ENCODE measurements at regions not wholly inside any gene's neighbourhood (a gene's known extent, or its start where the extent isn't known, plus 50 kb on each side); places are given as distances from the start of the nearest gene placed in this dataset.

DNA sequence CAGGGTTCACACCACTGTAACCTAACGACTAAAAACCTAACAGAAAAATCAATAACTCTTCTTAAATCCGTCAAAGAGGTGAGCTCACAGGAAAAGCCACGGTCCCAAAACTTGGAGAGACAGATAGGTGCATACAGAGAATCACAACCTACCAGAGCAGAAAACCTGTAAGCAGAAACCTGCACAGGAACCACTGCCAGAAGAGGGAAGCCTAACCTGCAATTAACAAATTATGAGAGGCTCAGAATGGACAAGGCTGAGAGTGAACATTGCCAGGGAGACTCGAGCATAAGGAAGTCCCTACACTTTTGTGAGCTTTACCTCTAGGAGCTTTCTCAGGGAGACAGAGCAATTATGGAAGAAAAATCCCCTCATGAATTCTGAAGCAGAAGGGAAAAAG, 156.2 kb upstream of the NETO1 start:
- Histone ChIP-seq H3K27ac (ENCODE audit: low read depth, low read length, poor library complexity, severe bottlenecking) (no peak overlapping the region), H3K36me3 (ENCODE audit: insufficient read depth, low read length, poor library complexity, severe bottlenecking) (no peaks in the 10 kb centered on the region), H3K4me3 (ENCODE audit: low read depth, low read length, poor library complexity, severe bottlenecking) (no peak overlapping the region), H3K9me3 (ENCODE audit: low read depth, low read length, poor library complexity, severe bottlenecking) (no peaks in the 10 kb centered on the region), H3K4me1 (ENCODE audit: insufficient read depth, low read length, poor library complexity, severe bottlenecking) (no peaks in the 10 kb centered on the region), H3K27me3 (replicated peaks; ENCODE audit: insufficient read depth, low read depth, low read length, poor library complexity) (no peaks in the 10 kb centered on the region)
- CTCF ChIA-PET, result no interaction called here
- POLR2A ChIA-PET (ENCODE audit: low non-redundant PET), result no interaction called here
- DNase-seq (ENCODE audit: low spot score), result no peak
- no TSS peak for BruUV-seq (replicated peaks)
- intact Hi-C loops (cut with micrococcal nuclease; ENCODE audit: unreplicated experiment), result no loop called here
- TF ChIP-seq EZH2 (IDR thresholded peaks at IDR 0.05; ENCODE audit: borderline replicate concordance, low read depth, low read length, poor library complexity, severe bottlenecking), result no peak
- TF ChIP-seq, protein P1, sequence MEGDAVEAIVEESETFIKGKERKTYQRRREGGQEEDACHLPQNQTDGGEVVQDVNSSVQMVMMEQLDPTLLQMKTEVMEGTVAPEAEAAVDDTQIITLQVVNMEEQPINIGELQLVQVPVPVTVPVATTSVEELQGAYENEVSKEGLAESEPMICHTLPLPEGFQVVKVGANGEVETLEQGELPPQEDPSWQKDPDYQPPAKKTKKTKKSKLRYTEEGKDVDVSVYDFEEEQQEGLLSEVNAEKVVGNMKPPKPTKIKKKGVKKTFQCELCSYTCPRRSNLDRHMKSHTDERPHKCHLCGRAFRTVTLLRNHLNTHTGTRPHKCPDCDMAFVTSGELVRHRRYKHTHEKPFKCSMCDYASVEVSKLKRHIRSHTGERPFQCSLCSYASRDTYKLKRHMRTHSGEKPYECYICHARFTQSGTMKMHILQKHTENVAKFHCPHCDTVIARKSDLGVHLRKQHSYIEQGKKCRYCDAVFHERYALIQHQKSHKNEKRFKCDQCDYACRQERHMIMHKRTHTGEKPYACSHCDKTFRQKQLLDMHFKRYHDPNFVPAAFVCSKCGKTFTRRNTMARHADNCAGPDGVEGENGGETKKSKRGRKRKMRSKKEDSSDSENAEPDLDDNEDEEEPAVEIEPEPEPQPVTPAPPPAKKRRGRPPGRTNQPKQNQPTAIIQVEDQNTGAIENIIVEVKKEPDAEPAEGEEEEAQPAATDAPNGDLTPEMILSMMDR (conservative IDR thresholded peaks at IDR 0.05; ENCODE audit: low read depth, low read length), result no peak

DNA sequence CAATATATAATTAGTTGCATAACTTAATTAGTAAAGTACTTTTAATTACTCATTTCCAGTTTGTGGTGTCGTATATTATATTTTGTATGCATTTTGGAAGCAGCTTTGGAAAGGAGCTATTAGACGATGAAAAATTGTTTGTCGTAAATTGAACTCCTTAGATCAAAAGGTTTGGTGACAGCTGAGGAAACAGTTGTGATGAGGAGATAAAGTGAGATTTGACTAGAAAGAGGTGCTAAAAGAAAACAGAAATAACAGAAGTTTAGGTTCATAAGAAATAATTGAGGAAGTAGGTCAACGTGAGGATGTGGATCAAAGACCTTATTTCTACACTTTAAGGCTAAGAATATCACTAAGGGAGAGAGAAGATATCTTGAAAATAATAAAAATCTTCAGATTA, 141.9 kb upstream of the NETO1 start:
- TF ChIP-seq, protein P1 (conservative IDR thresholded peaks at IDR 0.05; ENCODE audit: low read depth, low read length), result no peak
- TF ChIP-seq EZH2 (IDR thresholded peaks at IDR 0.05; ENCODE audit: borderline replicate concordance, low read depth, low read length, poor library complexity, severe bottlenecking), result no peak
- no peaks in the 10 kb centered on the region for H3K9me3 ChIP-seq (ENCODE audit: low read depth, low read length, poor library complexity, severe bottlenecking)
- no TSS peak for BruUV-seq (replicated peaks)
- POLR2A ChIA-PET (ENCODE audit: low non-redundant PET), result no interaction called here
- no peaks in the 10 kb centered on the region for H3K4me1 ChIP-seq (ENCODE audit: insufficient read depth, low read length, poor library complexity, severe bottlenecking)
- H3K27me3 ChIP-seq (replicated peaks; ENCODE audit: insufficient read depth, low read depth, low read length, poor library complexity), result no peaks in the 10 kb centered on the region
- no peaks in the 10 kb centered on the region for H3K36me3 ChIP-seq (ENCODE audit: insufficient read depth, low read length, poor library complexity, severe bottlenecking)
- no peak overlapping the region for H3K27ac ChIP-seq (ENCODE audit: low read depth, low read length, poor library complexity, severe bottlenecking)
- intact Hi-C loops (cut with micrococcal nuclease; ENCODE audit: unreplicated experiment), result loop anchor here (5.0 kb wide), 1 partner anchor 67 kb away; no protein-coding TSS in a partner anchor
- CTCF ChIA-PET, result no interaction called here
- no peak for DNase-seq (ENCODE audit: low spot score)
- no peak overlapping the region for H3K4me3 ChIP-seq (ENCODE audit: low read depth, low read length, poor library complexity, severe bottlenecking)

DNA sequence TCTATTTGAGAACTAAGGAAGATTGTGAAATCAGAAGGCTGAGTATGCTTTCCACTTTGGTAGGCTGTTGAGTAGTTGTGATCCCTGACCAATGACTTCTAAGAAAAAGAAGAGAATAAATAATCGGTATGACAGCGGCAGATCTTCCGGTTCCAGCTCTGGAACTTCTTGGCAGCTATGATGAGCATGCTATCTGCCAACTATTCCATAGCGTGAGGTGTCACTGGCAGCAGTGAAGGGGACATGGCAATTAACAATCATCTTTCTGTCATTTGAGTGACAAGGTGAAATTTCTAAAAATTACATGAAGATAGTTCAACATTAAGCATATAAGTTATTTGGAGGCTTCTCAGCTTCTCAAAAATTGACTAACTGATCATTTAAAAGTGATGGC, 140.1 kb upstream of the NETO1 start:
- TF ChIP-seq EZH2 (IDR thresholded peaks at IDR 0.05; ENCODE audit: borderline replicate concordance, low read depth, low read length, poor library complexity, severe bottlenecking), result no peak
- TF ChIP-seq, protein P1 (conservative IDR thresholded peaks at IDR 0.05; ENCODE audit: low read depth, low read length), result no peak
- no peak overlapping the region for H3K27ac ChIP-seq (ENCODE audit: low read depth, low read length, poor library complexity, severe bottlenecking)
- no TSS peak for BruUV-seq (replicated peaks)
- H3K36me3 ChIP-seq (ENCODE audit: insufficient read depth, low read length, poor library complexity, severe bottlenecking), result no peaks in the 10 kb centered on the region
- ChIA-PET POLR2A (ENCODE audit: low non-redundant PET) (no interaction called here), CTCF (no interaction called here)
- no peaks in the 10 kb centered on the region for H3K9me3 ChIP-seq (ENCODE audit: low read depth, low read length, poor library complexity, severe bottlenecking)
- no peak for DNase-seq (ENCODE audit: low spot score)
- H3K4me1 ChIP-seq (ENCODE audit: insufficient read depth, low read length, poor library complexity, severe bottlenecking), result no peaks in the 10 kb centered on the region
- H3K27me3 ChIP-seq (replicated peaks; ENCODE audit: insufficient read depth, low read depth, low read length, poor library complexity), result no peaks in the 10 kb centered on the region
- no peak overlapping the region for H3K4me3 ChIP-seq (ENCODE audit: low read depth, low read length, poor library complexity, severe bottlenecking)
- intact Hi-C loops (cut with micrococcal nuclease; ENCODE audit: unreplicated experiment), result loop anchor here (5.0 kb wide), 1 partner anchor 66 kb away; no protein-coding TSS in a partner anchor

Measured in A673 (cell line).